Colonic mucosa (tissue), 4 donors: ENCODE measurements at regions not wholly inside any gene's neighbourhood (a gene's known extent, or its start where the extent isn't known, plus 50 kb on each side); places are given as distances from the start of the nearest gene placed in this dataset.

ENCODE experiments used
- DNase-seq: peaks from one replicate; pipeline ENCODE4 v3.0.0-alpha.2; 2020
- H3K27ac ChIP-seq: fragments of 200-600 bp; one replicate; pipeline ENCODE4 v1.8.0; 2021
- H3K27me3 ChIP-seq: fragments of 200-600 bp; one replicate; pipeline ENCODE4 v1.8.0; 2021
- H3K36me3 ChIP-seq: fragments of 200-600 bp; one replicate; pipeline ENCODE4 v1.8.0; 2021
- H3K4me1 ChIP-seq: fragments of 200-600 bp; one replicate; pipeline ENCODE4 v1.8.0; 2021; ENCODE audit warnings: mild to moderate bottlenecking
- H3K4me3 ChIP-seq: fragments of 200-600 bp; one replicate; pipeline ENCODE4 v1.8.0; 2021
- H3K9ac ChIP-seq, 2 donors: one replicate each; pipeline ENCODE4 v1.7.0; 2013; ENCODE audit warnings: control low read depth in 2 of 2, low read depth in 2 of 2, low read length in 2 of 2
- H3K9me3 ChIP-seq: fragments of 200-600 bp; one replicate; pipeline ENCODE4 v1.8.0; 2021
- CTCF ChIP-seq: fragments of 200-600 bp; IDR thresholded peaks from one replicate; pipeline ENCODE4 v1.8.0; 2022; ENCODE audit warnings: antibody characterized with exemption, mild to moderate bottlenecking
- intact Hi-C: fragments of 100-400 bp; cut with DNase I; formaldehyde crosslinking; loops from one replicate; pipeline ENCODE4 v1.14.1; 2022
- donor health status: healthy.
- donor health status: DM: no; HTN: no; CAD: no.
- donor health status: DM: no; HTN: no; CAD: no.

- Histone ChIP-seq H3K4me3 (no peak overlapping the region), H3K9ac (no peak overlapping the region)
- intact Hi-C loops: no loop called here
Measured at GRCh38 chr7:3215624-3216585, 85.1 kb upstream of the SDK1 start.

DNA sequence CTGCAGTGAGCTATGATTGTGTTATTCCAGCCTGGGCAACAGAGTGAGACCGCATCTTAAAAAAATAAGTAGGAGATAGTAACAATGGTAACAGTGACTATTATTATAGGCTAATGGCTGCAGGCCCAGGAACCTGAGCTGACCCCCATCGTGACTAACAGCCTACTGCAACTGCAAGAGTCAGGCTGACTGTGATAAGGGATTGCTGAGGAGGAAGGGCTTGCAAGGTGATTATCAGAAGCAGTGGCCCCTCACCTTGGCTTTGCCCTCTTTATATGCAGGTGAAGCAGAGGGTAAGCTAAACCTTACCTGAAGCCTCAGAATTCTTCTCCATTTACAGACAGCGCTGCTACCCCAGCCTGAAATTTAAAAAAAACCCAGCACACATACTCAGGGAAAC lies 83.9 kb upstream of the SDK1 start:
- Histone ChIP-seq H3K27me3 (no peaks in the 10 kb centered on the region), H3K36me3 (no peaks in the 10 kb centered on the region), H3K4me3 (no peak overlapping the region), H3K4me1 (no peaks in the 10 kb centered on the region), H3K27ac (no peak overlapping the region), H3K9me3 (no peaks in the 10 kb centered on the region), H3K9ac (no peak overlapping the region)
- intact Hi-C loops: no loop called here
- no peak for DNase-seq
- TF ChIP-seq CTCF: no peak

More at GRCh38 chr7:3215624-3216585, 85.1 kb upstream of the SDK1 start:
- no peak for DNase-seq
- Histone ChIP-seq H3K27me3 (no peaks in the 10 kb centered on the region), H3K9me3 (no peaks in the 10 kb centered on the region), H3K36me3 (no peaks in the 10 kb centered on the region), H3K4me1 (no peaks in the 10 kb centered on the region), H3K27ac (no peak overlapping the region)
- TF ChIP-seq CTCF: no peak

- no peaks in the 10 kb centered on the region for H3K36me3 ChIP-seq
- H3K9ac ChIP-seq: no peak overlapping the region
- TF ChIP-seq CTCF: no peak
- intact Hi-C loops: no loop called here
- no peak for DNase-seq
- H3K27ac ChIP-seq: no peak overlapping the region
- H3K27me3 ChIP-seq: no peaks in the 10 kb centered on the region
- no peaks in the 10 kb centered on the region for H3K4me1 ChIP-seq
- H3K4me3 ChIP-seq: no peak overlapping the region
- no peaks in the 10 kb centered on the region for H3K9me3 ChIP-seq
Measured at GRCh38 chr7:3218411-3219225, 82.4 kb upstream of the SDK1 start.

- H3K4me1 ChIP-seq: no peaks in the 10 kb centered on the region
- H3K9me3 ChIP-seq: no peaks in the 10 kb centered on the region
- intact Hi-C loops: no loop called here
- no peak overlapping the region for H3K9ac ChIP-seq
- no peak overlapping the region for H3K4me3 ChIP-seq
- DNase-seq: no peak
- no peaks in the 10 kb centered on the region for H3K27me3 ChIP-seq
- TF ChIP-seq CTCF: no peak
- no peak overlapping the region for H3K27ac ChIP-seq
- H3K36me3 ChIP-seq: no peaks in the 10 kb centered on the region
Measured at GRCh38 chr7:3229904-3230470, 71.1 kb upstream of the SDK1 start.

- Histone ChIP-seq H3K4me1 (no peaks in the 10 kb centered on the region), H3K9ac (no peak overlapping the region), H3K27me3 (no peaks in the 10 kb centered on the region), H3K36me3 (no peaks in the 10 kb centered on the region), H3K27ac (no peak overlapping the region), H3K4me3 (no peak overlapping the region), H3K9me3 (no peaks in the 10 kb centered on the region)
- intact Hi-C loops: no loop called here
- DNase-seq: no peak
- TF ChIP-seq CTCF: no peak
Measured at GRCh38 chr7:3230908-3231307, 70.1 kb upstream of the SDK1 start.
